ENCODE measurements at regions not wholly inside any gene's neighbourhood (a gene's known extent, or its start where the extent isn't known, plus 50 kb on each side); places are given as distances from the start of the nearest gene placed in this dataset.

- TF ChIP-seq JUN (IDR thresholded peaks at IDR 0.05; ENCODE audit: low read depth, low read length) (no peak), POLR2AphosphoS5 (IDR thresholded peaks at IDR 0.05; ENCODE audit: low read depth, low read length) (no peak), CBX5 (IDR thresholded peaks at IDR 0.05; ENCODE audit: low read depth, low read length) (no peak), CTBP2 (IDR thresholded peaks at IDR 0.05; ENCODE audit: borderline replicate concordance, insufficient read depth, insufficient read length, low read length) (no peak), SIRT6 (IDR thresholded peaks at IDR 0.05; ENCODE audit: low read length) (no peak), EZH2 (IDR thresholded peaks at IDR 0.05; ENCODE audit: low read depth, low read length, severe bottlenecking) (no peak), RAD21 (IDR thresholded peaks at IDR 0.05 in 1 of 2, conservative IDR thresholded peaks at IDR 0.05 in 1 of 2; ENCODE audit: low read depth in 2 of 2, low read length in 2 of 2) (no peak)
These were observed 311.8 kb downstream of the DNAH5 start (continued) for GRCh38 chr5:13632676-13633075.

All from H1 (cell line).